Right cardiac atrium (tissue), 5 donors: ENCODE measurements at regions not wholly inside any gene's neighbourhood (a gene's known extent, or its start where the extent isn't known, plus 50 kb on each side); places are given as distances from the start of the nearest gene placed in this dataset.
A peak's percentile ranks its signal among the peaks of the same experiment; 100 is the strongest.

ENCODE experiments used
- ATAC-seq, 2 donors: fragments of 200-7000 bp; cut with Tn5 transposase; one replicate each; pipeline versions ENCODE4 v1.8.0 to v1.9.1; 2020; ENCODE audit warnings: moderate library complexity in 2 of 2, mild to moderate bottlenecking in 1 of 2
- DNase-seq, 3 donors: peaks; one replicate each; pipeline ENCODE4 v3.0.0-alpha.2; 2020
- H3K27ac ChIP-seq: one replicate; pipeline ENCODE4 v1.5.1; 2013; ENCODE audit warnings: mild to moderate bottlenecking, low read length, control low read depth, moderate library complexity
- H3K27me3 ChIP-seq: one replicate; pipeline ENCODE4 v1.6.1; 2013; ENCODE audit not compliant: control insufficient read depth, insufficient read depth
- H3K4me1 ChIP-seq: one replicate; pipeline ENCODE4 v1.6.1; 2013; ENCODE audit warnings: low read length; ENCODE audit not compliant: control insufficient read depth, insufficient read depth
- H3K4me3 ChIP-seq: one replicate; pipeline ENCODE4 v1.5.1; 2013; ENCODE audit warnings: low read length, control low read depth
- H3K9me3 ChIP-seq: one replicate; pipeline ENCODE4 v1.6.1; 2013; ENCODE audit warnings: low read length; ENCODE audit not compliant: control insufficient read depth
- WGBS: extraction: QIAGEN DNeasy Blood & Tissue Kit; methylation state at CpG from one replicate; pipeline ENCODE4 v1.1.7; 2013; 5-methylcytosine and 5-hydroxymethylcytosine counted together
- intact Hi-C, 4 donors: fragments of 100-400 bp; cut with DNase I; formaldehyde crosslinking; loops; one replicate each; pipeline versions ENCODE4 v1.11.0 to v1.14.0; 2022 to 2023
- donor health status: healthy with polysubstance abuse.
- donor health status: DM: no; HTN: yes; CAD: no.
- donor health status: DM: no; HTN: no; CAD: no.
- donor health status: DM: no; HTN: yes; CAD: no; lungs with severe emphysema.
- donor health status: DM: yes; HTN: yes; CAD: no.

DNA sequence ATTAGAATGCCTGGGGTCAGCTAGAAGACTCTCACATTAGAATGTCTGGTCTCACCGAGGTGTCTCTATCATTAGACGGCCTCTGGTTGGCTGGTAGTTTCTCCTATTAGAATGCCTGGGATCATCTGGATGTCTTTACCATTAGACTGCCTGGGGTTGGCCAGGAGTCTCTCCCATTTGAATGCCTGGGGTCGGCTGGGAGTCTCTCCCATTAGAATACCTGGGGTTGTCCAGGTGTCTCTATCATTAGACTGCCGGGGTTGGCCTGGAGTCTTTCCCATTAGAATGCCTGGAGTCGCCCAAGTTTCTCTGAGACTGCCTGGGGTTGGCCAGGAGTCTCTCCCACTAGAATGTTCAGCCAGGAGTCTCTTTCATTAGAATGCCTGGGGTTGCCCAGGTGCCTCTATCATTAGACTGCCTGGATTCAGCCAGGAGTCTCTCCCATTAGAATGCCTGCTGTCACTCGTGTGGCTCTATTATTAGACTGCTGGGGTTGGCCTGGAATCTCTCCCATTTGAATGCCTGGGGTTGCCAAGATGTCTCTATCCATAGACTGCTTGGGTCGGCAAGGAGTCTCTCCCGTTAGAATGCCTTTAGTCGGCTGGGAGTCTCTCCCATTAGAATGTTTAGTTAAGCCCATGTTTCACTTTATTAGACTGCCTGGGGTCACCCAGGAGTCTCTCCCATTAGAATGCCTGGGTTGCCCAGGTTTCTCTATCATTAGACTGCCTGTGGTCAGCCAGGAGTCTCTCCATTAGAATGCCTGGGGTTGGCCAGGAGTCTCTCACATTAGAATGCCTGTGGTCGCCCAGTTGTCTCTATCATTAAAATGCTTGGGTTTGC is 1467.8 kb downstream of the UQCRFS1 start:
- Histone ChIP-seq H3K27me3 (no peaks in the 10 kb centered on the region), H3K4me1 (peaks cover 8% of the 10 kb centered on the region), H3K4me3 (no peak overlapping the region), H3K27ac (no peak overlapping the region), H3K9me3 (no peaks in the 10 kb centered on the region)
- ATAC-seq = peak; percentile 34 to 62
- intact Hi-C loops = no loop called here
- 76% methylated on average over 10 of the region's 10 CpGs for WGBS
- DNase-seq = no peak

DNA sequence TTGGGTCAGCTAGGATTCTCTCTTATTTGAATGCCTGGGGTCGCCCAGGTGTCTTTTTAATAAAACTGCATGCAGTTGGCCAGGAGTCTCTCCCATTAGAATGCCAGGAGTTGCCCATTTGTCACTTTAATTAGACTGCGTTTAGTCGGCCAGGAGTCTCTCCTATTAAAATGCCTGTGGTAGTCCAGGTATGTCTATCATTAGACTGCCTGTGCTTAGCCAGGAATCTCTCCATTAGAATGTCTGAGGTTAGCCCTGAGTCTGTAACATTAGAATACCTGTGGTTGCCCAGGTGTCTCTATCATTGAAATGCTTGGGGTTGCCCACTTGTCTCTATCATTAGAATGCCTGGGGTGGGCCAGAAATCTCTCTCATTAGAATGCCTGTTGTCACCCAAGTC is 1470.9 kb downstream of the UQCRFS1 start:
- WGBS = 75% methylated on average over 3 of the region's 3 CpGs
- H3K27ac ChIP-seq = no peak overlapping the region
- intact Hi-C loops = no loop called here
- ATAC-seq (no peak), DNase-seq (no peak)
- H3K27me3 ChIP-seq = no peaks in the 10 kb centered on the region
- no peak overlapping the region for H3K4me3 ChIP-seq
- peaks cover 8% of the 10 kb centered on the region for H3K4me1 ChIP-seq
- no peaks in the 10 kb centered on the region for H3K9me3 ChIP-seq

- no peak overlapping the region for H3K4me3 ChIP-seq
- intact Hi-C loops = no loop called here
- no peak overlapping the region for H3K27ac ChIP-seq
- H3K4me1 ChIP-seq = peaks cover 3% of the 10 kb centered on the region
- ATAC-seq (no peak), DNase-seq (no peak)
- H3K9me3 ChIP-seq = no peaks in the 10 kb centered on the region
- no peaks in the 10 kb centered on the region for H3K27me3 ChIP-seq
- WGBS = 94% methylated on average over 8 of the region's 8 CpGs
These were observed 1471.7 kb downstream of the UQCRFS1 start for GRCh38 chr19:27741236-27741635.

- peaks cover 3% of the 10 kb centered on the region for H3K4me1 ChIP-seq
- DNase-seq (no peak), ATAC-seq (peak in 1 of 2 donors; percentile 25)
- WGBS = 69% methylated on average over 3 of the region's 3 CpGs
- H3K4me3 ChIP-seq = no peak overlapping the region
- no peak overlapping the region for H3K27ac ChIP-seq
- intact Hi-C loops = no loop called here
- H3K9me3 ChIP-seq = no peaks in the 10 kb centered on the region
- H3K27me3 ChIP-seq = no peaks in the 10 kb centered on the region
These were observed 1472.6 kb downstream of the UQCRFS1 start for GRCh38 chr19:27740396-27740795.

- no peak for ATAC-seq
- Histone ChIP-seq H3K27ac (no peak overlapping the region), H3K4me3 (no peak overlapping the region), H3K27me3 (no peaks in the 10 kb centered on the region), H3K4me1 (no peaks in the 10 kb centered on the region), H3K9me3 (no peaks in the 10 kb centered on the region)
- WGBS = 86% methylated on average over 7 of the region's 7 CpGs
- no peak for DNase-seq
- intact Hi-C loops = no loop called here
These were observed 1474.3 kb downstream of the UQCRFS1 start for GRCh38 chr19:27738569-27739193.

DNA sequence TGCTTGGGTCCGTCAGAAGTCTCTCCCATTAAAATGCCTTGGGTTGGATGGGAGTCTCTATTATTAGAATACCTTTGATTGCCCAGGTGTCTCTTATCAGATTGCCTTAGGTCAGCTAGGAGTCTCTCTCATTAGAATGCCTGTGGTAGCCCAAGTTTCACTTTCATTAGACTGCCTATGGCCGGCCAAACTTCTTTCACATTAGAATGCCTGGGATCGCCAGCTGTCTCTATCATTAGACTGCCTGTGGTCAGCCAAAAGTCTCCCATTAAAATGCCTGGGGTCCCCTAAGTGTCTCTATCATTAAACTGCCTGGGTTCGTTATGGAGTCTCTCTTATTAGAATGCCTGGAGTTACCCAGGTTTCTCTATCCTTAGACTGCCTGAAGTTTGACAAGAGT is 1476.7 kb downstream of the UQCRFS1 start:
- Histone ChIP-seq H3K4me3 (no peak overlapping the region), H3K27me3 (no peaks in the 10 kb centered on the region), H3K9me3 (no peaks in the 10 kb centered on the region), H3K4me1 (no peaks in the 10 kb centered on the region), H3K27ac (no peak overlapping the region)
- no peak for DNase-seq
- WGBS = 96% methylated on average over 4 of the region's 4 CpGs
- intact Hi-C loops = no loop called here
- ATAC-seq = no peak

DNA sequence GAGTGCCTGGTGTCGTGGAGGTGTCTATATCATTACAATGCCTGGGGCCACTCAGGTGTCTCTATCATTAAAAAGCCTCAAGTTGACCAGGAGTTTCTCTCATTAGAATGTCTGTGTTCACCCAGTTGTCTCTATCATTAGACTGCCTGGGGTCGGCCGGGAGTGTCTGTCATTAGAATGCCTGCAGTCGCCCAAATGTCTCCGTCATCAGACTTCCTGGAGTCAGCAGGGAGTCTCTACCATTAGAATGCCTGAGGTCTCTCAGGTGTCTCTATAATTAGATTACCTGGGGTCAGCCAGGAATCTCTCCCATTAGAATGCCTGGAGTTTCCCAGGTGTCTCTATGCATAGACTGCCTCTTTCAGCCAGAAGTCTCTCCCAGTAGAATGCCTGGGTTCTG is 1477.6 kb downstream of the UQCRFS1 start:
- intact Hi-C loops = no loop called here
- H3K4me1 ChIP-seq = no peaks in the 10 kb centered on the region
- WGBS = 94% methylated on average over 5 of the region's 5 CpGs
- DNase-seq (no peak), ATAC-seq (no peak)
- no peak overlapping the region for H3K4me3 ChIP-seq
- H3K9me3 ChIP-seq = no peaks in the 10 kb centered on the region
- no peak overlapping the region for H3K27ac ChIP-seq
- H3K27me3 ChIP-seq = no peaks in the 10 kb centered on the region

DNA sequence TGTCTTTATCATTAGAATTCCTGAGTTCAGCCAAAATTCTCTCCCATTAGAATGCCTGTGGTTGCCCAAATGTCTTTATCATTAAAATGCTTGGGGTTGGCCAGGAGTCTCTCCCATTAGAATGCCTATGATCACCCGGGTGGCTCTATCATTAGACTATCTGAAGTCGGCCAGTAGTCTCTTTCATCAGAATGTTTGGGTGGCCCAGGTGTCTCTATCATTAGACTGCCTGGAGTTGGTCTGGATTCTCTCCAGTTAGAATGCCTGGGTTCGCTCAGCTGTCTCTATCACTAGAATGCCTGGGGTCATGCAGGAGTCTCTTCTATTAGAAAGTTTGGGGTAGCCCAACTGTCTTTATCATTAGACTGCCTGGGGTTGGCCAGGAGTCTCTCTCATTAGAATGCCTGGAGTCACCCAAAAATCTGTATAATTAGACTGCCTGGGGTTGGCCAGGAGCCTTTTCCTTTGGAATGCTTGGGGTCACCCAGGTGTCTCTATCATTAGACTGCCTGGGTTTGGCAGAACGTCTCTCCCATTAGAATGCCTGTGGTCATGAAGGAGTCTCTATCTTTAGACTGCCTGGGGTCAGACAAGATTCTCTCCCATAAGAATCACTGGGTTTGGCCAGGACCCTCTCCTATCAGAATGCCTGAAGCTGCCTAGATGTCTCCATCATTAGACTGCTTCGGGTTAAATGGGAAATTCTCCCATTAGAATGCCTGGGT is 1478.3 kb downstream of the UQCRFS1 start:
- 75% methylated on average over 5 of the region's 5 CpGs for WGBS
- no peaks in the 10 kb centered on the region for H3K27me3 ChIP-seq
- H3K4me3 ChIP-seq = no peak overlapping the region
- H3K9me3 ChIP-seq = no peaks in the 10 kb centered on the region
- no peak for ATAC-seq
- no peak overlapping the region for H3K27ac ChIP-seq
- H3K4me1 ChIP-seq = no peaks in the 10 kb centered on the region
- intact Hi-C loops = no loop called here
- DNase-seq = no peak

DNA sequence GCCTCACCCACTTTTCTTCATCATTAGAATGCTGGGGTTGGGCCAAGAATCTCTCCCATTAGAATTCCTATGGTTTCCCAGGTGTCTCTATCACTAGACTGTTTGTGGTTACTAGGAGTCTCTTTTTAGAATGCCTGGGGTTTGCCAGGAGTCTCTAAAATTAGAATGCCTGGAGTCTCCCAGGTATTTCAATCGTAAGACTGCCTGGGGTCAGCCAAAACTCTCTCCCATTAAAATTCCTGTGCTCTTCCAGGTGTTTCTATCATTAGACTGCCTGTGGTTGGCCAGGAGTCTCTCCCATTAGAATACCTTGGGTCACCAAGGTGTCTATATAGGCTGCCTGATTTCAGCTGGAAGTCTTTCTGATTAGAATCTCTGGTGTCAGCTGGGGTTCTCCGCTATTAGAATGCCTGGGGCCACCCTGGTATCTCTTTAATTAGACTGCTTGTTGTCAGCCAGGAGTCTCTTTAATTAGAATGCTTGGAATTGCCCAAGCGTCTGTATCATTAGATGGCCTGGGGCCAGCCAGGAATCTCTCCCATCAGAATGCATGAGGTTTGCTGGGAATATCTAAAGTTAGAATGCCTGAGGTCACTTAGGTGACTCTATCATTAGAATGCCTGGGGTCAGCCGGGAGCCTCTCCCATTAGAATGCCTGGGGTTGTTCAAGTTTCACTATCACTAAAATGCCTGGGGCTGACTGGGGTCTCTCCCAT is 1479.2 kb downstream of the UQCRFS1 start:
- WGBS = 75% methylated on average over 4 of the region's 4 CpGs
- intact Hi-C loops = no loop called here

DNA sequence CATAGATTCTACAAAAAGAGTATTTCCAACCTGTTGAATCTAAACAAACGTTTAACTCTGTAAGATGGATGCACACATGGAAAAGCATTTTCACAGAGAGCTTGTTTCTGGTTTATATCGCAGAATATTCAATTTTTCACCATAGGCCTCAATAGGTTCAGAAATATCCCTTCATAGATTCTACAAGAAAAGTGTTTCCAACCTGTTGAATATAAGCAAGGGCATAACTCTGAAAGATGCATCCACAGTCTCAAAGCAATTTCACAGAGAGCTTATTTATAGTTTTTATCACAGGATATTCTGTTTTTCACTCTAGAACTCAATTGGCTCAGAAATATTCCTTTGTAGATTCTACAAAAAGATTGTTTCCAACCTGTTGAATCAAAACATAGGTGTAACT is 1483.6 kb downstream of the UQCRFS1 start:
- DNase-seq = no peak
- H3K4me3 ChIP-seq = no peak overlapping the region
- no peak for ATAC-seq
- 92% methylated on average over 2 of the region's 2 CpGs for WGBS
- H3K4me1 ChIP-seq = no peaks in the 10 kb centered on the region
- intact Hi-C loops = no loop called here
- no peak overlapping the region for H3K27ac ChIP-seq
- no peaks in the 10 kb centered on the region for H3K9me3 ChIP-seq
- no peaks in the 10 kb centered on the region for H3K27me3 ChIP-seq

More for the DNA sequence above, 1479.2 kb downstream of the UQCRFS1 start:
- Histone ChIP-seq H3K4me1 (no peaks in the 10 kb centered on the region), H3K9me3 (no peaks in the 10 kb centered on the region), H3K27me3 (no peaks in the 10 kb centered on the region), H3K4me3 (no peak overlapping the region), H3K27ac (no peak overlapping the region)
- ATAC-seq (no peak), DNase-seq (no peak)

DNA sequence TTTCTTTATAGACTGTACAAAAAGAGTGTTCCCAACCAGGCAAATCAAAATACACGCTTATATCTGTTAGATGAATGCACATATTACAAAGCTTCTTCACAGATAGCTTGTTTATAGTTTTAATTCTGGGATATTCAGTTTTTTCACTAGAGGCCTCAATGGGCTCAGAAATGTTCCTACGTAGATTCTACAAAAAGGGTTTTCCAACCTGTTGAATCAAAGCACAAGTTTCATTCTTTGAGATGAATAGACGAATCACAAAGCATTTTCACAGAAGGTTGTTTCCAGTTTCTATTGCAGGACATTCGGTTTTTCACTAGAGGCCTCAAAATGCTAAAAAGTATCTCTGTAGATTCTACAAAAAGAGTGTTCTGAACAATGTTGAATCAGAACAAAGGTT is 1490.3 kb downstream of the UQCRFS1 start:
- H3K4me3 ChIP-seq = no peak overlapping the region
- WGBS = 83% methylated on average over 4 of the region's 4 CpGs
- DNase-seq (no peak), ATAC-seq (no peak)
- H3K27me3 ChIP-seq = no peaks in the 10 kb centered on the region
- H3K4me1 ChIP-seq = no peaks in the 10 kb centered on the region
- intact Hi-C loops = no loop called here
- no peaks in the 10 kb centered on the region for H3K9me3 ChIP-seq
- no peak overlapping the region for H3K27ac ChIP-seq
